D721Med (cell line): ENCODE measurements at regions not wholly inside any gene's neighbourhood (a gene's known extent, or its start where the extent isn't known, plus 50 kb on each side); places are given as distances from the start of the nearest gene placed in this dataset.
A peak's percentile ranks its signal among the peaks of the same experiment; 100 is the strongest.

Experiments
- DNase-seq: peaks from one replicate; pipeline ENCODE4 v3.0.0; 2011; ENCODE audit warnings: low spot score; ENCODE audit not compliant: insufficient read length
- FAIRE-seq: peaks from 2 replicates; lab custom pipeline; 2011; peaks lifted over from hg19 to GRCh38; lab: Jason Lieb, UNC
- CTCF ChIP-seq: IDR thresholded peaks from 2 replicates; pipeline ENCODE4 v1.5.1; 2012; ENCODE audit warnings: mild to moderate bottlenecking, control low read depth; ENCODE audit not compliant: insufficient read depth; ENCODE audit errors: missing control alignments

GRCh38 chr15:97903971-97904572, 56.4 kb upstream of the ARRDC4 start:
- no peak for FAIRE-seq

GRCh38 chr15:97909291-97909891, 51.1 kb upstream of the ARRDC4 start:
- no peak for FAIRE-seq
- TF ChIP-seq CTCF: peak; percentile 96

More at GRCh38 chr15:97903971-97904572, 56.4 kb upstream of the ARRDC4 start:
- DNase-seq: peak; percentile 16
- TF ChIP-seq CTCF: peak; percentile 61

More at GRCh38 chr15:97909291-97909891, 51.1 kb upstream of the ARRDC4 start:
- DNase-seq: no peak
